Liver (tissue), 8 donors: ENCODE measurements at regions not wholly inside any gene's neighbourhood (a gene's known extent, or its start where the extent isn't known, plus 50 kb on each side); places are given as distances from the start of the nearest gene placed in this dataset.

ENCODE experiments used
- DNase-seq: peaks from one replicate; pipeline ENCODE4 v3.0.0-alpha.2; 2017; ENCODE audit warnings: low spot score
- H3K27ac ChIP-seq, 2 donors: one replicate each; pipeline ENCODE4 v1.7.0; 2013; ENCODE audit warnings: inconsistent platforms in 2 of 2, low read length in 2 of 2, control low read depth in 1 of 2, low read depth in 1 of 2, mild to moderate bottlenecking in 1 of 2
- H3K27me3 ChIP-seq, 4 donors: one replicate each; pipeline versions ENCODE4 v1.6.1 to v1.7.0; 2013; ENCODE audit warnings: low read length in 3 of 4, inconsistent platforms in 1 of 4, mild to moderate bottlenecking in 1 of 4, moderate library complexity in 1 of 4; ENCODE audit not compliant: control insufficient read depth in 4 of 4, insufficient read depth in 4 of 4
- H3K36me3 ChIP-seq, 4 donors: one replicate each; pipeline versions ENCODE4 v1.6.1 to v1.7.0; 2013; ENCODE audit warnings: low read length in 3 of 4, mild to moderate bottlenecking in 3 of 4, low read depth in 1 of 4, moderate library complexity in 1 of 4; ENCODE audit not compliant: control insufficient read depth in 4 of 4, insufficient read depth in 3 of 4
- H3K4me1 ChIP-seq, 4 donors: one replicate each; pipeline versions ENCODE4 v1.6.1 to v1.7.0; 2013; ENCODE audit warnings: low read length in 3 of 4, mild to moderate bottlenecking in 3 of 4, moderate library complexity in 1 of 4; ENCODE audit not compliant: control insufficient read depth in 4 of 4, insufficient read depth in 4 of 4
- H3K4me3 ChIP-seq, 3 donors: one replicate each; pipeline versions ENCODE4 v1.6.1 to v1.7.0; 2013; ENCODE audit warnings: low read length in 3 of 3, control low read depth in 1 of 3, low read depth in 1 of 3, mild to moderate bottlenecking in 1 of 3
- H3K9ac ChIP-seq, 2 donors: one replicate each; pipeline ENCODE4 v1.7.0; 2013; ENCODE audit warnings: low read length in 2 of 2, mild to moderate bottlenecking in 2 of 2, moderate library complexity in 2 of 2, control low read depth in 1 of 2, low read depth in 1 of 2
- H3K9me3 ChIP-seq, 4 donors: one replicate each; pipeline versions ENCODE4 v1.6.1 to v1.7.0; 2013; ENCODE audit warnings: low read length in 3 of 4; ENCODE audit not compliant: control insufficient read depth in 4 of 4
- EGR1 ChIP-seq, 2 donors: IDR thresholded peaks; 2 replicates each; pipeline ENCODE4 v1.6.1; 2016 to 2018; ENCODE audit warnings: antibody characterized with exemption in 2 of 2, low read depth in 2 of 2
- FOXA1 ChIP-seq: IDR thresholded peaks from 2 replicates; pipeline ENCODE4 v1.6.1; 2016; ENCODE audit warnings: antibody characterized with exemption
- FOXA2 ChIP-seq: IDR thresholded peaks from 2 replicates; pipeline ENCODE4 v1.6.1; 2016; ENCODE audit warnings: antibody characterized with exemption
- GABPA ChIP-seq, 2 donors: IDR thresholded peaks in 1 of 2; conservative IDR thresholded peaks in 1 of 2; 2 replicates each; pipeline ENCODE4 v1.6.1; 2016; ENCODE audit warnings: antibody characterized with exemption in 2 of 2, mild to moderate bottlenecking in 1 of 2, moderate library complexity in 1 of 2
- HNF4A ChIP-seq, 2 donors: conservative IDR thresholded peaks; 2 replicates each; pipeline ENCODE4 v1.6.1; 2016; ENCODE audit warnings: antibody characterized with exemption in 2 of 2, mild to moderate bottlenecking in 2 of 2
- HNF4G ChIP-seq: IDR thresholded peaks from 2 replicates; pipeline ENCODE4 v1.6.1; 2016; ENCODE audit warnings: antibody characterized with exemption
- JUND ChIP-seq, 2 donors: IDR thresholded peaks; 2 replicates each; pipeline ENCODE4 v1.6.1; 2016; ENCODE audit warnings: antibody characterized with exemption in 2 of 2
- NR2F2 ChIP-seq: IDR thresholded peaks from 2 replicates; pipeline ENCODE4 v1.6.1; 2016; ENCODE audit warnings: antibody characterized with exemption
- RAD21 ChIP-seq, 2 donors: IDR thresholded peaks; 2 replicates each; pipeline ENCODE4 v1.6.1; 2016; ENCODE audit warnings: antibody characterized with exemption in 2 of 2, mild to moderate bottlenecking in 2 of 2
- RXRA ChIP-seq, 2 donors: IDR thresholded peaks; 2 replicates each; pipeline ENCODE4 v1.6.1; 2017 to 2018; ENCODE audit warnings: antibody characterized with exemption in 2 of 2, mild to moderate bottlenecking in 1 of 2
- SP1 ChIP-seq: IDR thresholded peaks from 2 replicates; pipeline ENCODE4 v1.6.1; 2018; ENCODE audit warnings: antibody characterized with exemption, mild to moderate bottlenecking
- TAF1 ChIP-seq: conservative IDR thresholded peaks from 2 replicates; pipeline ENCODE4 v1.6.1; 2016; ENCODE audit warnings: antibody characterized with exemption, mild to moderate bottlenecking
- YY1 ChIP-seq: IDR thresholded peaks from 2 replicates; pipeline ENCODE4 v1.6.1; 2016; ENCODE audit warnings: antibody characterized with exemption, mild to moderate bottlenecking
- WGBS: extraction: QIAGEN DNeasy Blood & Tissue Kit; methylation state at CpG from one replicate; pipeline ENCODE4 v1.1.7; 2013; 5-methylcytosine and 5-hydroxymethylcytosine counted together
- TF ChIP-seq, protein P1 (sequence below): IDR thresholded peaks from 2 replicates; pipeline ENCODE4 v1.6.1; 2016; ENCODE audit warnings: antibody characterized with exemption
- TF ChIP-seq, protein P2 (sequence below): IDR thresholded peaks from 2 replicates; pipeline ENCODE4 v1.6.1; 2016; ENCODE audit warnings: antibody characterized with exemption
- TF ChIP-seq, protein P3 (sequence below): fragments of 150-350 bp; IDR thresholded peaks from 2 replicates; pipeline ENCODE4 v1.5.1; 2017; ENCODE audit warnings: improper control_type of control experiment, low read depth, low read length; ENCODE audit not compliant: missing input control
- TF ChIP-seq, protein P4 (sequence below): IDR thresholded peaks from 2 replicates; pipeline ENCODE4 v1.6.1; 2016; ENCODE audit warnings: antibody characterized with exemption, mild to moderate bottlenecking
- TF ChIP-seq, protein P5 (sequence below): IDR thresholded peaks from 2 replicates; pipeline ENCODE4 v1.6.1; 2016; ENCODE audit warnings: antibody characterized with exemption
- donor health status: healthy.
- donor health status: healthy.
- donor health status: healthy.
- donor health status: healthy.
- donor health status: healthy.

DNA sequence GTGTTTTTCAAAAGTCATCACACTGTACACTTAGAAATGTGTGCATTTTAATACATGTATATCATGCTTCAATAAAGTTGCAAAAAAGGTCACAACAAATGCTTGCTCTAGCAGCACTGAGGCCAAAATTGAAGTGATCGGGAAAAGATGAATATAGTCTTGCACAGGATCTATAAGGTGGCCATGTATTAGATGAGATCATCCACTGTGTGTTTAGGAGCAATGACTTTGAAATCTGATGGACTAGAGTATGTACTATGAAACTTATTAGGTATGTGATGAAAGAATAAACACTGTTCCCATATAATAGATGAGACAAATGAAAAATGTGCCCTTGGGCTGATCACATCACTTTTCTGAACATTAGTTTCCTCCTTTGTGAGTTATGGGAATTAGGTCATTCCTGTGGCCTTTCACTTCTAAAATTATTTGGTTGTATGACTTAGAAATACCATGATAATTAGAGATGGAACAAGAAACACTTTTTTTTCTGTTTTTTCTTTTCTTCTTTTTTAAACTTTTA lies 984.6 kb downstream of the ADGRL2 start:
- H3K27me3 ChIP-seq = no peaks in the 10 kb centered on the region
- WGBS = 96% methylated on average over 1 of the region's 1 CpG
- no peak overlapping the region for H3K9ac ChIP-seq
- no peak overlapping the region for H3K27ac ChIP-seq
- H3K4me1 ChIP-seq = peaks cover 0 to 3% (median 0%) of the 10 kb centered on the region in 4 donors
- no peaks in the 10 kb centered on the region for H3K36me3 ChIP-seq
- no peak for DNase-seq
- H3K4me3 ChIP-seq = no peak overlapping the region
- H3K9me3 ChIP-seq = peaks cover under 1 to 2% (median under 1%) of the 10 kb centered on the region in 4 donors
- TF ChIP-seq FOXA2 = no peak
- TF ChIP-seq, protein P1, sequence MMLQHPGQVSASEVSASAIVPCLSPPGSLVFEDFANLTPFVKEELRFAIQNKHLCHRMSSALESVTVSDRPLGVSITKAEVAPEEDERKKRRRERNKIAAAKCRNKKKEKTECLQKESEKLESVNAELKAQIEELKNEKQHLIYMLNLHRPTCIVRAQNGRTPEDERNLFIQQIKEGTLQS = no peak
- no peak for TF ChIP-seq EGR1 (IDR thresholded peaks at IDR 0.05; ENCODE audit: low read depth in 2 of 2)
- no peak for TF ChIP-seq HNF4A (conservative IDR thresholded peaks at IDR 0.05)
- TF ChIP-seq TAF1 = no peak
- TF ChIP-seq NR2F2 = no peak
- TF ChIP-seq GABPA (IDR thresholded peaks at IDR 0.05 in 1 of 2, conservative IDR thresholded peaks at IDR 0.05 in 1 of 2) = no peak
- TF ChIP-seq HNF4G = no peak
- TF ChIP-seq, protein P2, sequence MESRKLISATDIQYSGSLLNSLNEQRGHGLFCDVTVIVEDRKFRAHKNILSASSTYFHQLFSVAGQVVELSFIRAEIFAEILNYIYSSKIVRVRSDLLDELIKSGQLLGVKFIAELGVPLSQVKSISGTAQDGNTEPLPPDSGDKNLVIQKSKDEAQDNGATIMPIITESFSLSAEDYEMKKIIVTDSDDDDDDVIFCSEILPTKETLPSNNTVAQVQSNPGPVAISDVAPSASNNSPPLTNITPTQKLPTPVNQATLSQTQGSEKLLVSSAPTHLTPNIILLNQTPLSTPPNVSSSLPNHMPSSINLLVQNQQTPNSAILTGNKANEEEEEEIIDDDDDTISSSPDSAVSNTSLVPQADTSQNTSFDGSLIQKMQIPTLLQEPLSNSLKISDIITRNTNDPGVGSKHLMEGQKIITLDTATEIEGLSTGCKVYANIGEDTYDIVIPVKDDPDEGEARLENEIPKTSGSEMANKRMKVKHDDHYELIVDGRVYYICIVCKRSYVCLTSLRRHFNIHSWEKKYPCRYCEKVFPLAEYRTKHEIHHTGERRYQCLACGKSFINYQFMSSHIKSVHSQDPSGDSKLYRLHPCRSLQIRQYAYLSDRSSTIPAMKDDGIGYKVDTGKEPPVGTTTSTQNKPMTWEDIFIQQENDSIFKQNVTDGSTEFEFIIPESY = no peak
- TF ChIP-seq, protein P3, sequence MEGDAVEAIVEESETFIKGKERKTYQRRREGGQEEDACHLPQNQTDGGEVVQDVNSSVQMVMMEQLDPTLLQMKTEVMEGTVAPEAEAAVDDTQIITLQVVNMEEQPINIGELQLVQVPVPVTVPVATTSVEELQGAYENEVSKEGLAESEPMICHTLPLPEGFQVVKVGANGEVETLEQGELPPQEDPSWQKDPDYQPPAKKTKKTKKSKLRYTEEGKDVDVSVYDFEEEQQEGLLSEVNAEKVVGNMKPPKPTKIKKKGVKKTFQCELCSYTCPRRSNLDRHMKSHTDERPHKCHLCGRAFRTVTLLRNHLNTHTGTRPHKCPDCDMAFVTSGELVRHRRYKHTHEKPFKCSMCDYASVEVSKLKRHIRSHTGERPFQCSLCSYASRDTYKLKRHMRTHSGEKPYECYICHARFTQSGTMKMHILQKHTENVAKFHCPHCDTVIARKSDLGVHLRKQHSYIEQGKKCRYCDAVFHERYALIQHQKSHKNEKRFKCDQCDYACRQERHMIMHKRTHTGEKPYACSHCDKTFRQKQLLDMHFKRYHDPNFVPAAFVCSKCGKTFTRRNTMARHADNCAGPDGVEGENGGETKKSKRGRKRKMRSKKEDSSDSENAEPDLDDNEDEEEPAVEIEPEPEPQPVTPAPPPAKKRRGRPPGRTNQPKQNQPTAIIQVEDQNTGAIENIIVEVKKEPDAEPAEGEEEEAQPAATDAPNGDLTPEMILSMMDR = no peak
- no peak for TF ChIP-seq JUND (IDR thresholded peaks at IDR 0.05)
- no peak for TF ChIP-seq RXRA (IDR thresholded peaks at IDR 0.05)
- TF ChIP-seq SP1 = no peak
- TF ChIP-seq, protein P4, sequence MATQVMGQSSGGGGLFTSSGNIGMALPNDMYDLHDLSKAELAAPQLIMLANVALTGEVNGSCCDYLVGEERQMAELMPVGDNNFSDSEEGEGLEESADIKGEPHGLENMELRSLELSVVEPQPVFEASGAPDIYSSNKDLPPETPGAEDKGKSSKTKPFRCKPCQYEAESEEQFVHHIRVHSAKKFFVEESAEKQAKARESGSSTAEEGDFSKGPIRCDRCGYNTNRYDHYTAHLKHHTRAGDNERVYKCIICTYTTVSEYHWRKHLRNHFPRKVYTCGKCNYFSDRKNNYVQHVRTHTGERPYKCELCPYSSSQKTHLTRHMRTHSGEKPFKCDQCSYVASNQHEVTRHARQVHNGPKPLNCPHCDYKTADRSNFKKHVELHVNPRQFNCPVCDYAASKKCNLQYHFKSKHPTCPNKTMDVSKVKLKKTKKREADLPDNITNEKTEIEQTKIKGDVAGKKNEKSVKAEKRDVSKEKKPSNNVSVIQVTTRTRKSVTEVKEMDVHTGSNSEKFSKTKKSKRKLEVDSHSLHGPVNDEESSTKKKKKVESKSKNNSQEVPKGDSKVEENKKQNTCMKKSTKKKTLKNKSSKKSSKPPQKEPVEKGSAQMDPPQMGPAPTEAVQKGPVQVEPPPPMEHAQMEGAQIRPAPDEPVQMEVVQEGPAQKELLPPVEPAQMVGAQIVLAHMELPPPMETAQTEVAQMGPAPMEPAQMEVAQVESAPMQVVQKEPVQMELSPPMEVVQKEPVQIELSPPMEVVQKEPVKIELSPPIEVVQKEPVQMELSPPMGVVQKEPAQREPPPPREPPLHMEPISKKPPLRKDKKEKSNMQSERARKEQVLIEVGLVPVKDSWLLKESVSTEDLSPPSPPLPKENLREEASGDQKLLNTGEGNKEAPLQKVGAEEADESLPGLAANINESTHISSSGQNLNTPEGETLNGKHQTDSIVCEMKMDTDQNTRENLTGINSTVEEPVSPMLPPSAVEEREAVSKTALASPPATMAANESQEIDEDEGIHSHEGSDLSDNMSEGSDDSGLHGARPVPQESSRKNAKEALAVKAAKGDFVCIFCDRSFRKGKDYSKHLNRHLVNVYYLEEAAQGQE = no peak
- no peak for TF ChIP-seq FOXA1
- no peak for TF ChIP-seq YY1
- TF ChIP-seq RAD21 (IDR thresholded peaks at IDR 0.05) = no peak
- TF ChIP-seq, protein P5, sequence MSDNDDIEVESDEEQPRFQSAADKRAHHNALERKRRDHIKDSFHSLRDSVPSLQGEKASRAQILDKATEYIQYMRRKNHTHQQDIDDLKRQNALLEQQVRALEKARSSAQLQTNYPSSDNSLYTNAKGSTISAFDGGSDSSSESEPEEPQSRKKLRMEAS = no peak
